ENCODE measurements at regions not wholly inside any gene's neighbourhood (a gene's known extent, or its start where the extent isn't known, plus 50 kb on each side); places are given as distances from the start of the nearest gene placed in this dataset.

- DNase-seq, result no peak
These were observed 1069.3 kb upstream of the CNTNAP5 start for GRCh38 chr2:122955776-122956175.

- DNase-seq, result no peak
These were observed 1064.1 kb upstream of the CNTNAP5 start for GRCh38 chr2:122960759-122961641.

GRCh38 chr2:122966461-122966860, 1058.6 kb upstream of the CNTNAP5 start:
- DNase-seq, result no peak

GRCh38 chr2:122977580-122977979, 1047.5 kb upstream of the CNTNAP5 start:
- no peak for DNase-seq

GRCh38 chr2:122980671-122981070, 1044.4 kb upstream of the CNTNAP5 start:
- no peak for DNase-seq

- no peak for DNase-seq
These were observed 1042.2 kb upstream of the CNTNAP5 start for GRCh38 chr2:122982936-122983335.

DNA sequence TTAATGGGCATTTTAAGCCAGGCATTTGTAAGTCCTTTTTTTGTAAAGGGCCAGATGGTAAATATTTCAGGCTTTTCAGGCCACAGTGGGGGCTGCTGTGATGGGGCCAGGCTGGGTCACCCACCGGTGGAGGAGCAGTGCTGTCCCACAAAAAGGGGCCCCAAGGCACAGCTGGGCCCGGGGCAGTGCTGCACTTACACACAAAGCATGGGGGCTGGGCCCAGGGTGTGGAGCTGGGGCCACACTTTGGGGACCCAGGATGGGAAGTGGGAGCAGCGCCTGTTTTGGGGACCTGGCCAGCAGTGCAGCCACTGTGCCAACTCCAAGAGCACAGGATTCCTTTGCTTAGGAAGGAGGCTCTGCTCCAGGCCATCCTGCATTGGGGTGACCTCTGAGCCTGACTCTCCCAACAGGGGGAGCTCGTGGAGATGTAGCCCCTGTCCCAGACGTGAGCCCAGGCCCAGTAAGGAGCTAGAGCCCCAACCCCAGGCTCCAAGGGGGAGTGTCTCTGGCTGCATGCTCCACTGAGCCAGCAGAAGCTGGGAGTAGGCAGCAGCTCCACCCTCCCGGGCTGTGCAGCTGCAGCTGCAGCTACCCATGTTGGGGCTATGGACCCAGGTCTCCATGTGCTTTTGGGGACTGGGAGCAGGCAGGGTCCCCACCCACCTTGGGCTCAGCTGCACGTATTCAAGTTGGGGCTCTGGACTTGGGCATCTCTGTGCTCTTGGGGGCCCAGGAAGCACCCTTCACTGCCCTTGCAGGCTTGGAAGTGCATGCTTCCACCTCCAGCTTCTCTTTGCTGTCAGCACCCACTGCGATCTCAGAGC, 1036.5 kb upstream of the CNTNAP5 start:
- DNase-seq, result no peak

DNA sequence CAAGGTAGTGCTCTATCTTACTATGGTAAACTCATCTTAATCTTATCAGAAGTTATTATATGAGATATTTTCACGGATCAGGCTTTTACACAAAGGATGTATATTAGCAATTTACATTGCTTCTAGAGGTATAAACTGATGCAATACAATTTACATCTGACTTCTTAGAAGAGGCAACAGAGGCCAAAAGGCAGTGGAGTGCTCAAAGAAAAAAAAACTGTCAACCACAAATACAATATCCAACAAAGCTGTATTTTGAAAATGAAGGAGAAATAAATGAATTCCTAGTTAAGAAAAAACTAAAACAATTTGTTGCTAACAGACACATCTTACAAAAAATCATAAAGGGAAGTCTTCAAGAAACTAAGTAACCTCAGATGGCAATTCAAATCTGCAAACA, 1031.5 kb upstream of the CNTNAP5 start:
- DNase-seq, result no peak

GRCh38 chr2:122999258-122999657, 1025.8 kb upstream of the CNTNAP5 start:
- DNase-seq, result peak; percentile 47

DNA sequence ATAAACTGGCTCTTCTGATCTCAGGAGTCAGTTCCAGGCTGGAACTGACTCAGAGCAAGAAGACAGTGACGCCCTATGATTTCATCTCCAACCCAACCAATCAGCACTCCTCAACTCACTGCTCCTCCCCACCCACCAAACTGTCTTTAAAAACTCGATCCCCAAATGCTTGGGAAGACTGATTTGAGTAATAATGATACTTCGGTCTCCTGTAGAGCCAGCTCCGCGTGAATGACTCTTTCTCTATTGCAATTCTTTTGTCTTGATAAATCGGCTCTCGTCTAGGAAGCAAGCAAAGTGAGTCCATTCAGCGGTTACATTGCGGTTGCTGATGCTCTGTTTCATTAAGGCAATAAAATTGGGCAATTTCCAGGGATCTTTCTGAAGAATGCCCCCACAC, 1025.3 kb upstream of the CNTNAP5 start:
- no peak for DNase-seq

- no peak for DNase-seq
These were observed 1022.3 kb upstream of the CNTNAP5 start for GRCh38 chr2:123002660-123003248.

DNA sequence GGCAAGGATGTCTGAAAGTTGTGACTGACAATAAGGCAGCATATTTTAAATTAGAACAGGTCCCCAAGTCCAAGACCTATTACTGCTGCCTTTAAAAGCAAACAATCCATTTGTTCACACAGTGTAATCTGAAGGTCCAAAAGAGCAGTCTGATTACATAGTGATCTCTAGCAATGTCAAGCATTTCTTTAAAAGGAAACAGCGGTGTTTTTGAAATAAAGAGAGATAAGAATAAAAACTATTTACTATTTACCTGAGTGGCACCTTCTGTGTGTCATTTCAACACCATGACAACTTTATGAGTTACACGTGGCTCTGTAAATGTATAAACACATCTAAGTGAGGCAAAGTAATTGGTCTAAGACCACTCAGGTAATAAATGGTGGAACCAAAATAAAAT, 1009.9 kb upstream of the CNTNAP5 start:
- no peak for DNase-seq

GRCh38 chr2:123035541-123035940, 989.5 kb upstream of the CNTNAP5 start:
- DNase-seq, result no peak

GRCh38 chr2:123036300-123036699, 988.8 kb upstream of the CNTNAP5 start:
- no peak for DNase-seq

DNA sequence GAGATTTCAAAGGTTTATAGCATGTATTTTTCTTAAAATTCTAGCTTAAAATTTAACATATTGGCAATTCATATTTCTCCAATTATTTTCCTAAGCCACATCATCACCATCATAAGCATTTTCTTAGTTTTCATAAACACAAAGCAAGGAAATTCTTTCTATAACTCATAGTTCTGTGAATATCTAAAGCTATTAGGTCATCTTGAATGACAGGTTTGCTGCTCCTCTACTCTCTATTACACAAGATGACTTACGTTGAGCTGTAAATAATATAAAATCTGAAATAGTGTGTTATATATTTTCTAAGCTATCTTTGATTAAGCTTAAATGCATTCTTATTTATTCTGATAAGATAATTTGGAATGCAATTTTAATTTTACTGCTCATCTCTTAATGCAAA, 984.6 kb upstream of the CNTNAP5 start:
- DNase-seq, result no peak

GRCh38 chr2:123043458-123043857, 981.6 kb upstream of the CNTNAP5 start:
- DNase-seq, result no peak

DNA sequence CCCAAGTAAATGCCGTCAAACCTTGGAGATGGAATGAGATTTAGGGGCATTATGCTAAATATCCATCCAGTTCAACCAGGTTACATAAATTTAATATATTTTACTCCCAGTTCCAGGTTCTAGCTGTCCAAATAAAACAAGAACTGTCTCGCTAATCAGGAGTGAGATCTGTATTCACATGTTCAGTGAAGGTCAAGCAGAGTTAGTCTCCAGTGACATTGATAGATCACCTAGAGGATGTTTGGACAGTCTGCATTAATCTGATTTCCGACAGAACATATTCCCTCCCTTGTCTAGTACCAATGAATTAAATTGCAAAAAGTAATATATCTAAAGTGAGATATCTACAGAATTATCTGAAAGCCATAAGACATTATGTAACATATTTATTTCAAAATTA, 979.4 kb upstream of the CNTNAP5 start:
- no peak for DNase-seq

DNA sequence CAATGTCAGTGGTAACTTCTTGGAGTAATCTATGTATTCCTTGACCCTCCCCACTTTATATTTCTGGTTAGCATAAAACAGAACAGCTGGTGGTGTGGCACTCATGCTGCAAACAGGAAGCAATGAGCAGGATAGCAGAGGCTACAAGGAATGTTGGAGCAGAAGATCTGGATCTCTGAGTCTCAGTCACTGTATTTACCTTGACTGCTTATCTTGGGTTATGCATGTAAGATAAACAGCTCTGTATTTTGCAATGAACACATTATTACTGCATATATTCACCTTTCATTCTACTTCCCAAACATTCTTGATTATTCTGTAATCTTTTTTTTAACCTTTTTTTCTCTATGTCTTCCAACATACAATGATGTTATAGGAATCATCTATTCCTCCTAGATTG, 977.9 kb upstream of the CNTNAP5 start:
- DNase-seq, result no peak

DNA sequence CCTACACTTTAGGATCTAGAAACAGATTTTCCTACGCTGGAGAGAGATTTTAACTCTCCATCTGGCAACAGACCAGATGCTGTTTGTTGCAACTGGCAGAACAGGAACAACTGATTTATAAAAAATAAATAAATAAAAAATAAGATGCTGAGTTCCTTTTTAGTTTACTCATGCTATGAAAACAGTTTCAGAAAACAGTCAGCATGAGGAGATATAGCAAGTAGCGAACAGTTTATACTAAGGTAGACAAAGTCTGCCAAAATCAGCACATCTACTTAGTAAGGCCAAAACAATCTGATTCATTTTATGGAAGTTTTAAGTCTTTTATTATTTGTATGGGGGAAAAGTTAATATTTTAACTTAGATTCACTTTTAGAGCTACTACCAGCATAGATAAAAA, 974.0 kb upstream of the CNTNAP5 start:
- DNase-seq, result no peak

GRCh38 chr2:123061534-123061933, 963.6 kb upstream of the CNTNAP5 start:
- no peak for DNase-seq

DNA sequence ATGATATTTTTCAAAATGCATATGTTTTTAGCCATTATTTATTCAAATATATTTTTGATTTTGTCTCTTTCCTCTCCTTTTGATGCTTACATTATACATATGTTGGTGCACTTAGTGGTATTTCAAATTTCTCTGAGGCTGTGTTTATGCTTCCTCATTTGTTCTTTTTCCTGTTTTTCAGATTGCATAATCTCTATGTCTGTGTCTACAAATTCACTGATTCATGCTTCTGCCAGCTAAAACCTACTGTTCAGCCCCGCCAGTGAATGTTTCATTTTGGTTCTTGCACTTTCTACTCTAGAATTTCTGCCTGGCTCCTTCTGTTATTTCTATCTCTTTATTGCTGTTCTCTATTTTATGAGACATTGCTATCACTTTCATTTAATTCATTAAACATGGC, 951.7 kb upstream of the CNTNAP5 start:
- no peak for DNase-seq

GRCh38 chr2:123073956-123074355, 951.1 kb upstream of the CNTNAP5 start:
- DNase-seq, result no peak

GRCh38 chr2:123077101-123077500, 948.0 kb upstream of the CNTNAP5 start:
- no peak for DNase-seq

DNA sequence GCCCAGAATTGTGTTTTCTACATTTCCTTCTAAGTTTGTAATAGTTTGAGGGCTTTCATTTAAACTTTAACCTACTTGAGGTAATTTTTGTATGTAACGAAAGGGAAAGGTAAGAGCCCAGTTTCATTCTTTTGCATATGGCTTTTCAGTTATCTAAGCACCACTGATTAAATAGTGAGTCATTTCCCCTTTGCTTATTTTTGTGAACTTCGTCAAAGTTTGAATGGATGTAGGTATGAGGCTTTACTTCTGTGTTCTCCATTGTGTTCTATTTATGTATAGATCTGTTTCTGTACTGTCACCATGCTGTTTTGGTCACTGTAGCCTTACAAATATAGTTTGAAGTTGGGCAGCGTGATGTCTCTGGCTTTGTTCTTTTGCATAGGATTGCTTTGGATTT, 944.8 kb upstream of the CNTNAP5 start:
- DNase-seq, result no peak

Data from activated CD4-positive, alpha-beta T cell treated with anti-CD3 and anti-CD28 coated beads, Interleukin-10, Interleukin-2, amounts not matched to agents 100 ng/mL and 50 ng/mL, durations not matched to agents 16 hours and 8 hours (primary cell).